NT2/D1 (cell line): ENCODE measurements at regions not wholly inside any gene's neighbourhood (a gene's known extent, or its start where the extent isn't known, plus 50 kb on each side); places are given as distances from the start of the nearest gene placed in this dataset.

Source experiments
- SUZ12 ChIP-seq: IDR thresholded peaks from 2 replicates; pipeline ENCODE4 v1.6.1; 2011; ENCODE audit not compliant: insufficient read length, insufficient read depth; ENCODE audit errors: extremely low read depth
- YY1 ChIP-seq: IDR thresholded peaks from 2 replicates; pipeline ENCODE4 v1.6.1; 2011; ENCODE audit not compliant: insufficient read length, insufficient read depth

- no peak for TF ChIP-seq SUZ12
- TF ChIP-seq YY1: no peak
Measured at GRCh38 chr5:38776149-38776896, 69.5 kb upstream of the OSMR start.
